Neural cell (in vitro differentiated cells): ENCODE measurements at regions not wholly inside any gene's neighbourhood (a gene's known extent, or its start where the extent isn't known, plus 50 kb on each side); places are given as distances from the start of the nearest gene placed in this dataset.

ENCODE experiments used
- H2AFZ ChIP-seq: fragments of 200-600, 300-800 bp; sonication (generic), shearing (Covaris generic); 2 replicates; pipeline ENCODE4 v1.6.0; 2014; ENCODE audit warnings: low read depth, mild to moderate bottlenecking, antibody characterized with exemption, low read length, moderate library complexity
- H3F3A ChIP-seq: fragments of 200-600 bp; shearing (Covaris generic); 2 replicates; pipeline ENCODE4 v1.6.1; 2016; ENCODE audit warnings: mild to moderate bottlenecking, moderate library complexity, mixed read lengths, antibody characterized with exemption, low read length; ENCODE audit not compliant: insufficient read depth, poor library complexity, severe bottlenecking
- H3K27ac ChIP-seq: fragments of 200-600, 300-800 bp; sonication (generic), shearing (Covaris generic); 2 replicates; pipeline ENCODE4 v1.5.1; 2014; ENCODE audit warnings: mild to moderate bottlenecking, low read length, moderate library complexity
- H3K27me3 ChIP-seq: fragments of 300-800, 200-600 bp; sonication (generic), shearing (Covaris generic); 2 replicates; pipeline ENCODE4 v1.6.0; 2014; ENCODE audit warnings: mild to moderate bottlenecking, low read depth, low read length, moderate library complexity; ENCODE audit not compliant: insufficient read depth
- H3K36me3 ChIP-seq: fragments of 300-800, 200-600 bp; sonication (generic), shearing (Covaris generic); 2 replicates; pipeline ENCODE4 v1.5.1; 2014; ENCODE audit warnings: mild to moderate bottlenecking, antibody characterized with exemption, low read length, moderate library complexity; ENCODE audit not compliant: insufficient read depth
- H3K4me2 ChIP-seq: fragments of 300-800, 200-600 bp; sonication (generic), shearing (Covaris generic); 2 replicates; pipeline ENCODE4 v1.6.0; 2014; ENCODE audit warnings: mild to moderate bottlenecking, low read length
- H3K4me3 ChIP-seq: fragments of 300-800, 200-600 bp; sonication (generic), shearing (Covaris generic); 2 replicates; pipeline ENCODE4 v1.5.1; 2014; ENCODE audit warnings: mild to moderate bottlenecking, low read length, moderate library complexity
- H3K79me2 ChIP-seq: fragments of 200-600 bp; shearing (Covaris generic); replicated peaks from 2 replicates; pipeline ENCODE4 v1.6.0; 2014; ENCODE audit warnings: mild to moderate bottlenecking, low read length, moderate library complexity; ENCODE audit not compliant: insufficient read depth
- H3K9ac ChIP-seq: fragments of 300-800, 200-600 bp; sonication (generic), shearing (Covaris generic); 2 replicates; pipeline ENCODE4 v1.6.1; 2016; ENCODE audit warnings: mild to moderate bottlenecking, low read length, mixed read lengths
- H3K9me2 ChIP-seq: fragments of 200-600 bp; shearing (Covaris generic); 2 replicates; pipeline ENCODE4 v1.6.1; 2016; ENCODE audit warnings: mild to moderate bottlenecking, low read length, mixed read lengths; ENCODE audit not compliant: insufficient read depth
- H3K9me3 ChIP-seq: fragments of 200-600, 300-800 bp; sonication (generic), shearing (Covaris generic); 2 replicates; pipeline ENCODE4 v1.6.1; 2016; ENCODE audit warnings: mild to moderate bottlenecking, mixed run types, low read length, moderate library complexity, mixed read lengths
- H4K20me1 ChIP-seq: fragments of 200-600 bp; shearing (Covaris generic); 2 replicates; pipeline ENCODE4 v1.6.1; 2016; ENCODE audit warnings: mild to moderate bottlenecking, mixed run types; ENCODE audit not compliant: insufficient read depth
- EP300 ChIP-seq: fragments of 450-650 bp; conservative IDR thresholded peaks from 2 replicates; pipeline ENCODE4 v1.6.1; 2014; ENCODE audit warnings: antibody characterized with exemption, mild to moderate bottlenecking, moderate library complexity; ENCODE audit not compliant: poor library complexity, severe bottlenecking
- EZH2 ChIP-seq: fragments of 200-600, 300-800 bp; shearing (Covaris generic), sonication (generic); IDR thresholded peaks from 2 replicates; pipeline ENCODE4 v1.6.1; 2014; ENCODE audit warnings: antibody characterized with exemption, low read length, borderline replicate concordance, mild to moderate bottlenecking; ENCODE audit not compliant: insufficient read depth, poor library complexity, severe bottlenecking
- MXI1 ChIP-seq: fragments of 450-650 bp; conservative IDR thresholded peaks from 2 replicates; pipeline ENCODE4 v1.6.1; 2014; ENCODE audit warnings: antibody characterized with exemption, mild to moderate bottlenecking; ENCODE audit not compliant: poor library complexity, severe bottlenecking
- POLR2AphosphoS5 ChIP-seq: IDR thresholded peaks from 2 replicates; pipeline ENCODE4 v1.6.1; 2012
- RAD21 ChIP-seq: fragments of 450-650 bp; conservative IDR thresholded peaks from 2 replicates; pipeline ENCODE4 v1.6.1; 2014; ENCODE audit warnings: antibody characterized with exemption, mild to moderate bottlenecking, moderate library complexity
- SMC3 ChIP-seq: fragments of 450-650 bp; conservative IDR thresholded peaks from 2 replicates; pipeline ENCODE4 v1.6.1; 2014; ENCODE audit warnings: antibody characterized with exemption, mild to moderate bottlenecking, moderate library complexity; ENCODE audit not compliant: poor library complexity
- TAF1 ChIP-seq: IDR thresholded peaks from 2 replicates; pipeline ENCODE4 v1.6.1; 2012; ENCODE audit warnings: low read depth
- TF ChIP-seq, protein P1 (sequence below): IDR thresholded peaks from 2 replicates; pipeline ENCODE4 v1.6.1; 2012; ENCODE audit warnings: borderline replicate concordance
- TF ChIP-seq, protein P2 (sequence below): fragments of 450-650 bp; IDR thresholded peaks from 2 replicates; pipeline ENCODE4 v1.5.1; 2014; ENCODE audit warnings: antibody characterized with exemption, mild to moderate bottlenecking, moderate library complexity; ENCODE audit not compliant: poor library complexity, severe bottlenecking

GRCh38 chr4:179001918-179002317 is 1559.7 kb upstream of the AGA start:
- no peaks in the 10 kb centered on the region for H3K9me3 ChIP-seq
- TF ChIP-seq EZH2 = no peak
- TF ChIP-seq TAF1 = no peak
- no peak for TF ChIP-seq MXI1
- no peak for TF ChIP-seq RAD21
- H3K36me3 ChIP-seq = no peaks in the 10 kb centered on the region
- H3K27ac ChIP-seq = no peak overlapping the region
- no peak overlapping the region for H2AFZ ChIP-seq
- H3K27me3 ChIP-seq = no peaks in the 10 kb centered on the region
- no peaks in the 10 kb centered on the region for H3K9me2 ChIP-seq
- H3K79me2 ChIP-seq = no peaks in the 10 kb centered on the region
- H3K4me2 ChIP-seq = no peak overlapping the region
- H3K4me3 ChIP-seq = no peak overlapping the region
- H3F3A ChIP-seq = no peaks in the 10 kb centered on the region
- H3K9ac ChIP-seq = no peak overlapping the region
- no peaks in the 10 kb centered on the region for H4K20me1 ChIP-seq

DNA sequence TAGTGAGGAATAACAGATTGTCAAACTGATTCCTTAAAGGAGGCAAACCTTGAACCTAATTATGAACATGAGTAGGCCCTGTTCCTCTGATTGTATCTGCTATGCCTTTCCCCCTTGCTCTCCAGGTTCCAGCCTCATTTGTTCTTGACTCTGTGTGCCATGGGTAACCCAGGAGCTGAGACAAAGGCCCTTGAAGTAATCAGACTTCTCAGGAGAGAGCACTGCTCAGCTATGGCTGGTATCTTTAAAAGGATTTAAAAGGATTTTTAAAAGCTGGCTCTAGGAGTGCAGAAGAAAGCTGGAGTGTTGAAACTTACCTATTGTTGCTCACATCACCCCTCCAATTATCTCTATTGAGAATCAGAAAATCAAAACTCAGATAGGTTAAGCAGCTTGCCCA is 1565.5 kb upstream of the AGA start:
- Histone ChIP-seq H3K9me3 (no peaks in the 10 kb centered on the region), H4K20me1 (no peaks in the 10 kb centered on the region), H2AFZ (no peak overlapping the region), H3K4me3 (no peak overlapping the region), H3K9me2 (no peaks in the 10 kb centered on the region), H3K36me3 (no peaks in the 10 kb centered on the region), H3K4me2 (no peak overlapping the region), H3K27ac (no peak overlapping the region), H3K9ac (no peak overlapping the region), H3K27me3 (no peaks in the 10 kb centered on the region), H3F3A (no peaks in the 10 kb centered on the region), H3K79me2 (no peaks in the 10 kb centered on the region)
- TF ChIP-seq EZH2 = no peak
- no peak for TF ChIP-seq RAD21
- no peak for TF ChIP-seq MXI1
- no peak for TF ChIP-seq TAF1
- TF ChIP-seq, protein P1, sequence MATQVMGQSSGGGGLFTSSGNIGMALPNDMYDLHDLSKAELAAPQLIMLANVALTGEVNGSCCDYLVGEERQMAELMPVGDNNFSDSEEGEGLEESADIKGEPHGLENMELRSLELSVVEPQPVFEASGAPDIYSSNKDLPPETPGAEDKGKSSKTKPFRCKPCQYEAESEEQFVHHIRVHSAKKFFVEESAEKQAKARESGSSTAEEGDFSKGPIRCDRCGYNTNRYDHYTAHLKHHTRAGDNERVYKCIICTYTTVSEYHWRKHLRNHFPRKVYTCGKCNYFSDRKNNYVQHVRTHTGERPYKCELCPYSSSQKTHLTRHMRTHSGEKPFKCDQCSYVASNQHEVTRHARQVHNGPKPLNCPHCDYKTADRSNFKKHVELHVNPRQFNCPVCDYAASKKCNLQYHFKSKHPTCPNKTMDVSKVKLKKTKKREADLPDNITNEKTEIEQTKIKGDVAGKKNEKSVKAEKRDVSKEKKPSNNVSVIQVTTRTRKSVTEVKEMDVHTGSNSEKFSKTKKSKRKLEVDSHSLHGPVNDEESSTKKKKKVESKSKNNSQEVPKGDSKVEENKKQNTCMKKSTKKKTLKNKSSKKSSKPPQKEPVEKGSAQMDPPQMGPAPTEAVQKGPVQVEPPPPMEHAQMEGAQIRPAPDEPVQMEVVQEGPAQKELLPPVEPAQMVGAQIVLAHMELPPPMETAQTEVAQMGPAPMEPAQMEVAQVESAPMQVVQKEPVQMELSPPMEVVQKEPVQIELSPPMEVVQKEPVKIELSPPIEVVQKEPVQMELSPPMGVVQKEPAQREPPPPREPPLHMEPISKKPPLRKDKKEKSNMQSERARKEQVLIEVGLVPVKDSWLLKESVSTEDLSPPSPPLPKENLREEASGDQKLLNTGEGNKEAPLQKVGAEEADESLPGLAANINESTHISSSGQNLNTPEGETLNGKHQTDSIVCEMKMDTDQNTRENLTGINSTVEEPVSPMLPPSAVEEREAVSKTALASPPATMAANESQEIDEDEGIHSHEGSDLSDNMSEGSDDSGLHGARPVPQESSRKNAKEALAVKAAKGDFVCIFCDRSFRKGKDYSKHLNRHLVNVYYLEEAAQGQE = no peak
- no peak for TF ChIP-seq SMC3
- TF ChIP-seq EP300 = no peak
- TF ChIP-seq POLR2AphosphoS5 = no peak
- TF ChIP-seq, protein P2, sequence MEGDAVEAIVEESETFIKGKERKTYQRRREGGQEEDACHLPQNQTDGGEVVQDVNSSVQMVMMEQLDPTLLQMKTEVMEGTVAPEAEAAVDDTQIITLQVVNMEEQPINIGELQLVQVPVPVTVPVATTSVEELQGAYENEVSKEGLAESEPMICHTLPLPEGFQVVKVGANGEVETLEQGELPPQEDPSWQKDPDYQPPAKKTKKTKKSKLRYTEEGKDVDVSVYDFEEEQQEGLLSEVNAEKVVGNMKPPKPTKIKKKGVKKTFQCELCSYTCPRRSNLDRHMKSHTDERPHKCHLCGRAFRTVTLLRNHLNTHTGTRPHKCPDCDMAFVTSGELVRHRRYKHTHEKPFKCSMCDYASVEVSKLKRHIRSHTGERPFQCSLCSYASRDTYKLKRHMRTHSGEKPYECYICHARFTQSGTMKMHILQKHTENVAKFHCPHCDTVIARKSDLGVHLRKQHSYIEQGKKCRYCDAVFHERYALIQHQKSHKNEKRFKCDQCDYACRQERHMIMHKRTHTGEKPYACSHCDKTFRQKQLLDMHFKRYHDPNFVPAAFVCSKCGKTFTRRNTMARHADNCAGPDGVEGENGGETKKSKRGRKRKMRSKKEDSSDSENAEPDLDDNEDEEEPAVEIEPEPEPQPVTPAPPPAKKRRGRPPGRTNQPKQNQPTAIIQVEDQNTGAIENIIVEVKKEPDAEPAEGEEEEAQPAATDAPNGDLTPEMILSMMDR = no peak

DNA sequence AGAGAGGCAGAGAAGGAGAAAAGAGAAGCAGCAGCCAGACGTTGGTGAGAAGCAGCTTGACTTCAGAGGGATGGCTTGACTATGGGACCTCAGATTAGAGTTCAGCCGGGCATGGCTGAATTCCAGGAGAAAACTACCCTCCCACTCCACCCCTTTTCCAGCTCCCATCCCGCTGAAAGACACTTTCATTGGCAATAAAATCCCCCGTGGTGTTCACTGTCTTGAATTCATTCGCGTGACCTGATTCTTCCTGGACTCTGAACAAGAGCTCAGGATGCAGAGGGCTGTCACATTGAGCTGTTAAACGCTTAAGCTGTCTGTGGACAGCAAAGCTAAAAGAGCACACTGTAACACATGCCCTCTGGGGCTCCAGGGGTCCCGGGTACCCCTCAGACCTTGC is 1575.3 kb upstream of the AGA start:
- H3K9ac ChIP-seq = no peak overlapping the region
- no peak overlapping the region for H3K4me2 ChIP-seq
- no peak overlapping the region for H2AFZ ChIP-seq
- no peaks in the 10 kb centered on the region for H3K9me2 ChIP-seq
- H4K20me1 ChIP-seq = no peaks in the 10 kb centered on the region
- no peak overlapping the region for H3K27ac ChIP-seq
- H3F3A ChIP-seq = no peaks in the 10 kb centered on the region
- H3K79me2 ChIP-seq = no peaks in the 10 kb centered on the region
- TF ChIP-seq, protein P1 = no peak
- TF ChIP-seq, protein P2 = no peak
- TF ChIP-seq RAD21 (no peak), SMC3 (no peak), EZH2 (no peak), EP300 (no peak), TAF1 (no peak), POLR2AphosphoS5 (no peak), MXI1 (no peak)
- H3K4me3 ChIP-seq = no peak overlapping the region
- H3K36me3 ChIP-seq = no peaks in the 10 kb centered on the region
- no peaks in the 10 kb centered on the region for H3K27me3 ChIP-seq
- H3K9me3 ChIP-seq = no peaks in the 10 kb centered on the region
